Nephron progenitor cell (in vitro differentiated cells): ENCODE measurements at regions not wholly inside any gene's neighbourhood (a gene's known extent, or its start where the extent isn't known, plus 50 kb on each side); places are given as distances from the start of the nearest gene placed in this dataset.

Experiments
- DNase-seq: peaks from one replicate; pipeline ENCODE4 v3.0.0; 2021
- H3K27ac Mint-ChIP-seq: 2 replicates; pipeline ENCODE4 v1.8.0; 2021; ENCODE audit warnings: mild to moderate bottlenecking, moderate library complexity, mixed read lengths
- H3K27me3 Mint-ChIP-seq: 2 replicates; pipeline ENCODE4 v1.8.0; 2021; ENCODE audit warnings: mild to moderate bottlenecking, low read depth, mixed read lengths; ENCODE audit not compliant: poor library complexity
- H3K36me3 Mint-ChIP-seq: 2 replicates; pipeline ENCODE4 v1.8.0; 2021; ENCODE audit warnings: low read depth, mixed read lengths
- H3K4me1 Mint-ChIP-seq: 2 replicates; pipeline ENCODE4 v1.8.0; 2021; ENCODE audit warnings: mixed read lengths
- H3K4me3 Mint-ChIP-seq: 2 replicates; pipeline ENCODE4 v1.8.0; 2021; ENCODE audit warnings: mild to moderate bottlenecking, moderate library complexity, mixed read lengths
- H3K9me3 Mint-ChIP-seq: 2 replicates; pipeline ENCODE4 v1.8.0; 2021; ENCODE audit warnings: mild to moderate bottlenecking, moderate library complexity, mixed read lengths
- TF ChIP-seq, protein P1 (sequence below): fragments of 200-600 bp; sonication (generic); IDR thresholded peaks from 2 replicates; pipeline ENCODE4 v1.5.0; 2021; ENCODE audit warnings: antibody characterized with exemption

GRCh38 chr9:13673348-13673747 is 393.9 kb upstream of the MPDZ start:
- no peak overlapping the region for H3K27ac Mint-ChIP-seq
- no peak for DNase-seq
- H3K36me3 Mint-ChIP-seq: peaks cover 8% of the 10 kb centered on the region
- H3K4me3 Mint-ChIP-seq: no peak overlapping the region
- TF ChIP-seq, protein P1, sequence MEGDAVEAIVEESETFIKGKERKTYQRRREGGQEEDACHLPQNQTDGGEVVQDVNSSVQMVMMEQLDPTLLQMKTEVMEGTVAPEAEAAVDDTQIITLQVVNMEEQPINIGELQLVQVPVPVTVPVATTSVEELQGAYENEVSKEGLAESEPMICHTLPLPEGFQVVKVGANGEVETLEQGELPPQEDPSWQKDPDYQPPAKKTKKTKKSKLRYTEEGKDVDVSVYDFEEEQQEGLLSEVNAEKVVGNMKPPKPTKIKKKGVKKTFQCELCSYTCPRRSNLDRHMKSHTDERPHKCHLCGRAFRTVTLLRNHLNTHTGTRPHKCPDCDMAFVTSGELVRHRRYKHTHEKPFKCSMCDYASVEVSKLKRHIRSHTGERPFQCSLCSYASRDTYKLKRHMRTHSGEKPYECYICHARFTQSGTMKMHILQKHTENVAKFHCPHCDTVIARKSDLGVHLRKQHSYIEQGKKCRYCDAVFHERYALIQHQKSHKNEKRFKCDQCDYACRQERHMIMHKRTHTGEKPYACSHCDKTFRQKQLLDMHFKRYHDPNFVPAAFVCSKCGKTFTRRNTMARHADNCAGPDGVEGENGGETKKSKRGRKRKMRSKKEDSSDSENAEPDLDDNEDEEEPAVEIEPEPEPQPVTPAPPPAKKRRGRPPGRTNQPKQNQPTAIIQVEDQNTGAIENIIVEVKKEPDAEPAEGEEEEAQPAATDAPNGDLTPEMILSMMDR: no peak
- peaks cover 14% of the 10 kb centered on the region for H3K9me3 Mint-ChIP-seq
- H3K27me3 Mint-ChIP-seq: peaks cover 3% of the 10 kb centered on the region
- peaks cover 18% of the 10 kb centered on the region for H3K4me1 Mint-ChIP-seq

GRCh38 chr9:13665418-13666066 is 386.1 kb upstream of the MPDZ start:
- Mint-ChIP-seq H3K27me3 (no peaks in the 10 kb centered on the region), H3K4me3 (no peak overlapping the region), H3K9me3 (peaks cover 36% of the 10 kb centered on the region), H3K36me3 (peaks cover 10% of the 10 kb centered on the region), H3K4me1 (no peaks in the 10 kb centered on the region), H3K27ac (no peak overlapping the region)
- TF ChIP-seq, protein P1: no peak
- DNase-seq: no peak

- no peaks in the 10 kb centered on the region for H3K36me3 Mint-ChIP-seq
- TF ChIP-seq, protein P1: no peak
These were observed 381.5 kb upstream of the MPDZ start for GRCh38 chr9:13661014-13661413.

GRCh38 chr9:13651969-13652663 is 372.6 kb upstream of the MPDZ start:
- H3K36me3 Mint-ChIP-seq: peaks cover 21% of the 10 kb centered on the region
- H3K4me3 Mint-ChIP-seq: no peak overlapping the region
- no peaks in the 10 kb centered on the region for H3K4me1 Mint-ChIP-seq
- no peak overlapping the region for H3K27ac Mint-ChIP-seq
- TF ChIP-seq, protein P1: no peak
- no peak for DNase-seq
- peaks cover 2% of the 10 kb centered on the region for H3K27me3 Mint-ChIP-seq
- peaks cover 42% of the 10 kb centered on the region for H3K9me3 Mint-ChIP-seq

More at GRCh38 chr9:13661014-13661413, 381.5 kb upstream of the MPDZ start:
- peaks cover 11% of the 10 kb centered on the region for H3K9me3 Mint-ChIP-seq
- DNase-seq: no peak
- H3K27me3 Mint-ChIP-seq: no peaks in the 10 kb centered on the region
- no peak overlapping the region for H3K27ac Mint-ChIP-seq
- H3K4me3 Mint-ChIP-seq: no peak overlapping the region
- H3K4me1 Mint-ChIP-seq: no peaks in the 10 kb centered on the region

DNA sequence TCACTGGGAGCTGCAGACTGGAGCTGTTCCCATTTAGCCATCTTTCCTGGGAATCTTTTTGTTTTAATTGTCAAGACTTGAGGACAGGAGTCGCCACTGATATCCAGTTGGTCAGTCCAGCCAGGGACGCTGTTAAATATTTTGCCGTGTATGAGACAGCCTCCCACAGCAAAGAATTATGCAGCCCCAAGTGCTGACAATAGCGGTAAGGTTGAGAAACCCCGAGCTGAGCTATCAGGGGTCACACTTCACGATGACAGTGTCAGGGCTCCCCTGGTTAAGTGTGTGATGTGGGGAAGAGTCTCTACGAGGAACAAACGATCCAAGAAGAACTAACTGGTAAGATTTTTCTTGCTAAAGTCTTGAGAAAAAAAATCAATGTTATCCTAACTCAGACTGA is 372.0 kb upstream of the MPDZ start:
- H3K27me3 Mint-ChIP-seq: peaks cover 2% of the 10 kb centered on the region
- H3K4me1 Mint-ChIP-seq: no peaks in the 10 kb centered on the region
- H3K9me3 Mint-ChIP-seq: peaks cover 44% of the 10 kb centered on the region
- H3K36me3 Mint-ChIP-seq: peaks cover 21% of the 10 kb centered on the region
- H3K4me3 Mint-ChIP-seq: no peak overlapping the region
- DNase-seq: no peak
- peak overlapping the region; percentile 58 for H3K27ac Mint-ChIP-seq
- TF ChIP-seq, protein P1: no peak

- no peaks in the 10 kb centered on the region for H3K4me1 Mint-ChIP-seq
- TF ChIP-seq, protein P1: no peak
- DNase-seq: no peak
- H3K27ac Mint-ChIP-seq: no peak overlapping the region
- peaks cover 2% of the 10 kb centered on the region for H3K27me3 Mint-ChIP-seq
- H3K4me3 Mint-ChIP-seq: no peak overlapping the region
- peaks cover 44% of the 10 kb centered on the region for H3K9me3 Mint-ChIP-seq
- H3K36me3 Mint-ChIP-seq: peaks cover 21% of the 10 kb centered on the region
These were observed 369.2 kb upstream of the MPDZ start for GRCh38 chr9:13648676-13649075.
